Stimulated activated CD4-positive, alpha-beta T cell treated with anti-CD3 and anti-CD28 coated beads, Interleukin-15, amount 100 ng/mL, for 24 hours (primary cell): ENCODE measurements at regions not wholly inside any gene's neighbourhood (a gene's known extent, or its start where the extent isn't known, plus 50 kb on each side); places are given as distances from the start of the nearest gene placed in this dataset.
"Not testable (repeated sequence)": the region's sequence is repeated elsewhere in the genome, so short reads cannot be mapped to it uniquely, and the experiment has no call there.

Experiments used
- DNase-seq: peaks from one replicate; pipeline ENCODE4 v3.0.0-alpha.2; 2020

GRCh38 chrX:117653396-117653795 is 463.2 kb downstream of the KLHL13 start:
- DNase-seq: no peak

GRCh38 chrX:117645639-117646038 is 471.0 kb downstream of the KLHL13 start:
- DNase-seq: no peak

GRCh38 chrX:117641913-117642656 is 474.5 kb downstream of the KLHL13 start:
- DNase-seq: no peak

- no peak for DNase-seq
These were observed 479.8 kb downstream of the KLHL13 start for GRCh38 chrX:117636826-117637225.

GRCh38 chrX:117633277-117633676 is 483.3 kb downstream of the KLHL13 start:
- DNase-seq: no peak

GRCh38 chrX:117628381-117628780 is 488.2 kb downstream of the KLHL13 start:
- no peak for DNase-seq

GRCh38 chrX:117610806-117611205 is 505.8 kb downstream of the KLHL13 start:
- DNase-seq: no peak

GRCh38 chrX:117610049-117610448 is 506.6 kb downstream of the KLHL13 start:
- DNase-seq: no peak

- DNase-seq: no peak
These were observed 509.0 kb downstream of the KLHL13 start for GRCh38 chrX:117607561-117607960.

GRCh38 chrX:117606101-117606500 is 510.5 kb downstream of the KLHL13 start:
- DNase-seq: not testable (repeated sequence)

- DNase-seq: no peak
These were observed 546.5 kb downstream of the KLHL13 start for GRCh38 chrX:117570160-117570559.

GRCh38 chrX:117568238-117568637 is 548.4 kb downstream of the KLHL13 start:
- DNase-seq: no peak

- DNase-seq: no peak
These were observed 572.7 kb downstream of the KLHL13 start for GRCh38 chrX:117543885-117544284.

GRCh38 chrX:117539090-117539418 is 577.6 kb downstream of the KLHL13 start:
- no peak for DNase-seq

- DNase-seq: no peak
These were observed 578.2 kb downstream of the KLHL13 start for GRCh38 chrX:117538178-117539089.

- no peak for DNase-seq
These were observed 584.3 kb downstream of the KLHL13 start for GRCh38 chrX:117532339-117532738.

- no peak for DNase-seq
These were observed 593.6 kb downstream of the KLHL13 start for GRCh38 chrX:117522725-117523700.

GRCh38 chrX:117517994-117518393 is 598.6 kb downstream of the KLHL13 start:
- DNase-seq: no peak

GRCh38 chrX:117511379-117511778 is 605.2 kb downstream of the KLHL13 start:
- DNase-seq: no peak

GRCh38 chrX:117510453-117510852 is 606.2 kb downstream of the KLHL13 start:
- no peak for DNase-seq

GRCh38 chrX:117508021-117508420 is 608.6 kb downstream of the KLHL13 start:
- DNase-seq: no peak

GRCh38 chrX:117487421-117487820 is 629.2 kb downstream of the KLHL13 start:
- DNase-seq: no peak

- DNase-seq: no peak
These were observed 632.7 kb downstream of the KLHL13 start for GRCh38 chrX:117483950-117484349.
